Astrocyte (in vitro differentiated cells and primary cell): ENCODE measurements at regions not wholly inside any gene's neighbourhood (a gene's known extent, or its start where the extent isn't known, plus 50 kb on each side); places are given as distances from the start of the nearest gene placed in this dataset.

Experiments
- DNase-seq: peaks from one replicate; pipeline ENCODE4 v3.0.0-alpha.2; 2010; ENCODE audit warnings: low read depth
- FAIRE-seq: peaks from 2 replicates; lab custom pipeline; 2011; peaks lifted over from hg19 to GRCh38; lab: Jason Lieb, UNC
- H2AFZ ChIP-seq: 2 replicates; pipeline ENCODE4 v1.6.0; 2012; ENCODE audit warnings: low read depth, low read length, inconsistent platforms
- H3K27ac ChIP-seq: 2 replicates; pipeline ENCODE4 v1.5.1; 2011; ENCODE audit warnings: low read depth, low read length, inconsistent platforms
- H3K27me3 ChIP-seq: 2 replicates; pipeline ENCODE4 v1.6.0; 2011; ENCODE audit warnings: low read length, inconsistent platforms; ENCODE audit not compliant: insufficient read depth
- H3K36me3 ChIP-seq: 2 replicates; pipeline ENCODE4 v1.5.1; 2011; ENCODE audit warnings: low read length, inconsistent platforms; ENCODE audit not compliant: insufficient read depth
- H3K4me1 ChIP-seq: 2 replicates; pipeline ENCODE4 v1.5.1; 2011; ENCODE audit warnings: low read length, inconsistent platforms; ENCODE audit not compliant: insufficient read depth
- H3K4me2 ChIP-seq: 2 replicates; pipeline ENCODE4 v1.6.0; 2012; ENCODE audit warnings: low read length, inconsistent platforms
- H3K4me3 ChIP-seq: 2 replicates; pipeline ENCODE4 v1.5.1; 2011; ENCODE audit warnings: low read depth, mild to moderate bottlenecking, low read length, inconsistent platforms; ENCODE audit not compliant: insufficient read depth
- H3K79me2 ChIP-seq: 2 replicates; pipeline ENCODE4 v1.6.0; 2012; ENCODE audit warnings: mild to moderate bottlenecking, low read length, inconsistent platforms; ENCODE audit not compliant: insufficient read depth
- H3K9ac ChIP-seq: 2 replicates; pipeline ENCODE4 v1.6.0; 2012; ENCODE audit warnings: mild to moderate bottlenecking, low read length, inconsistent platforms
- H3K9me3 ChIP-seq: 2 replicates; pipeline ENCODE4 v1.5.1; 2012; ENCODE audit warnings: low read depth, mild to moderate bottlenecking, low read length, inconsistent platforms; ENCODE audit not compliant: insufficient read depth
- H4K20me1 ChIP-seq: 2 replicates; pipeline ENCODE4 v1.6.0; 2012; ENCODE audit warnings: low read length, inconsistent platforms; ENCODE audit not compliant: insufficient read depth
- H3K27ac Mint-ChIP-seq: one replicate; pipeline ENCODE4 v1.8.0; 2021; ENCODE audit warnings: mild to moderate bottlenecking, mixed read lengths; ENCODE audit not compliant: unreplicated experiment
- H3K27me3 Mint-ChIP-seq: one replicate; pipeline ENCODE4 v1.8.0; 2021; ENCODE audit warnings: low read depth, mixed read lengths; ENCODE audit not compliant: unreplicated experiment
- H3K36me3 Mint-ChIP-seq: one replicate; pipeline ENCODE4 v1.8.0; 2021; ENCODE audit warnings: low read depth, mixed read lengths; ENCODE audit not compliant: unreplicated experiment
- H3K4me1 Mint-ChIP-seq: one replicate; pipeline ENCODE4 v1.8.0; 2021; ENCODE audit warnings: low read depth, mixed read lengths; ENCODE audit not compliant: unreplicated experiment
- H3K4me3 Mint-ChIP-seq: one replicate; pipeline ENCODE4 v1.8.0; 2021; ENCODE audit warnings: mild to moderate bottlenecking, moderate library complexity, mixed read lengths; ENCODE audit not compliant: unreplicated experiment
- H3K9me3 Mint-ChIP-seq: one replicate; pipeline ENCODE4 v1.8.0; 2021; ENCODE audit warnings: mild to moderate bottlenecking, mixed read lengths; ENCODE audit not compliant: unreplicated experiment
- CTCF ChIP-seq: IDR thresholded peaks from 2 replicates; pipeline ENCODE4 v1.5.1; 2011; ENCODE audit warnings: low read depth, mild to moderate bottlenecking, inconsistent platforms, low read length, moderate library complexity; ENCODE audit not compliant: insufficient read depth
- EZH2 ChIP-seq: IDR thresholded peaks from 2 replicates; pipeline ENCODE4 v1.6.1; 2012; ENCODE audit warnings: mild to moderate bottlenecking, low read length, inconsistent platforms; ENCODE audit not compliant: insufficient read depth

- peaks cover 3% of the 10 kb centered on the region for H3K4me1 ChIP-seq
- H3K4me3 ChIP-seq, result no peak overlapping the region
- no peaks in the 10 kb centered on the region for H3K36me3 ChIP-seq
- no peaks in the 10 kb centered on the region for H3K9me3 ChIP-seq
- H3K27ac Mint-ChIP-seq, result no peak overlapping the region
- no peaks in the 10 kb centered on the region for H3K27me3 ChIP-seq
- H3K9me3 Mint-ChIP-seq, result peaks cover 10% of the 10 kb centered on the region
- no peaks in the 10 kb centered on the region for H3K79me2 ChIP-seq
- TF ChIP-seq EZH2 (no peak), CTCF (no peak)
- H3K4me3 Mint-ChIP-seq, result no peak overlapping the region
- no peak overlapping the region for H2AFZ ChIP-seq
- DNase-seq (no peak), FAIRE-seq (no peak)
- no peak overlapping the region for H3K4me2 ChIP-seq
- no peaks in the 10 kb centered on the region for H3K36me3 Mint-ChIP-seq
- H3K27me3 Mint-ChIP-seq, result no peaks in the 10 kb centered on the region
- H3K27ac ChIP-seq, result no peak overlapping the region
- peaks cover 3% of the 10 kb centered on the region for H3K4me1 Mint-ChIP-seq
- H4K20me1 ChIP-seq, result no peaks in the 10 kb centered on the region
- no peak overlapping the region for H3K9ac ChIP-seq
Observed at GRCh38 chr2:4049463-4049862, 346.1 kb downstream of the DCDC2C start.

GRCh38 chr2:4053769-4054493 is 350.6 kb downstream of the DCDC2C start:
- H3K36me3 Mint-ChIP-seq, result no peaks in the 10 kb centered on the region
- FAIRE-seq, result no peak
- no peak overlapping the region for H3K4me3 Mint-ChIP-seq

More at GRCh38 chr2:4053769-4054493, 350.6 kb downstream of the DCDC2C start:
- no peaks in the 10 kb centered on the region for H3K4me1 Mint-ChIP-seq
- Histone ChIP-seq H3K4me3 (no peak overlapping the region), H3K4me1 (peaks cover under 1% of the 10 kb centered on the region), H4K20me1 (no peaks in the 10 kb centered on the region), H3K27me3 (no peaks in the 10 kb centered on the region), H3K79me2 (no peaks in the 10 kb centered on the region), H3K4me2 (no peak overlapping the region), H2AFZ (no peak overlapping the region), H3K27ac (no peak overlapping the region), H3K36me3 (no peaks in the 10 kb centered on the region), H3K9me3 (no peaks in the 10 kb centered on the region), H3K9ac (no peak overlapping the region)
- DNase-seq, result no peak
- TF ChIP-seq CTCF, result peak; percentile 8
- no peak for TF ChIP-seq EZH2
- peaks cover 4% of the 10 kb centered on the region for H3K9me3 Mint-ChIP-seq
- H3K27ac Mint-ChIP-seq, result no peak overlapping the region
- no peaks in the 10 kb centered on the region for H3K27me3 Mint-ChIP-seq
